ENCODE measurements at regions not wholly inside any gene's neighbourhood (a gene's known extent, or its start where the extent isn't known, plus 50 kb on each side); places are given as distances from the start of the nearest gene placed in this dataset.

GRCh38 chr4:159735281-159736207 lies 632.7 kb downstream of the RAPGEF2 start:
- Histone ChIP-seq H3K27ac (ENCODE audit: low read length) (no peak overlapping the region), H3K27me3 (ENCODE audit: control insufficient read depth, insufficient read depth, low read length) (no peaks in the 10 kb centered on the region), H3K4me1 (ENCODE audit: control insufficient read depth, insufficient read depth, low read length) (no peaks in the 10 kb centered on the region), H3K36me3 (ENCODE audit: control insufficient read depth, insufficient read depth, low read length) (no peaks in the 10 kb centered on the region), H3K4me3 (ENCODE audit: low read depth in 2 of 2, low read length in 2 of 2) (no peak overlapping the region), H3K9me3 (ENCODE audit: control insufficient read depth, insufficient read depth, low read depth, low read length) (no peaks in the 10 kb centered on the region)
- TF ChIP-seq REST (IDR thresholded peaks at IDR 0.05; ENCODE audit: insufficient read depth in 1 of 2, low read depth in 2 of 2, low read length in 1 of 2) (no peak), SIN3A (IDR thresholded peaks at IDR 0.05; ENCODE audit: borderline replicate concordance, insufficient read depth, low read depth, low read length) (no peak), POLR2AphosphoS5 (IDR thresholded peaks at IDR 0.05; ENCODE audit: low read depth, low read length) (no peak), TCF7L2 (IDR thresholded peaks at IDR 0.05; ENCODE audit: low read depth, low read length) (no peak), CTCF (IDR thresholded peaks at IDR 0.05) (no peak)
- intact Hi-C loops (cut with micrococcal nuclease; ENCODE audit: unreplicated experiment) (no loop called here), in situ Hi-C loops (cut with HindIII; ENCODE audit: low pct_unique_long_range_greater_than_20kb, low sequenced_read_pairs) (no loop called here)
- POLR2A ChIA-PET, result no interaction called here
- CTCF ChIA-PET, result no interaction called here
- no TSS peak for BruUV-seq (replicated peaks)
- DNase-seq (ENCODE audit: low read depth, low spot score), result no peak
- no peak for ATAC-seq

- BruUV-seq (replicated peaks), result no TSS peak
- DNase-seq (ENCODE audit: low read depth, low spot score), result no peak
- TF ChIP-seq CTCF (IDR thresholded peaks at IDR 0.05), result no peak
- TF ChIP-seq SIN3A (IDR thresholded peaks at IDR 0.05; ENCODE audit: borderline replicate concordance, insufficient read depth, low read depth, low read length), result no peak
- no peak for TF ChIP-seq POLR2AphosphoS5 (IDR thresholded peaks at IDR 0.05; ENCODE audit: low read depth, low read length)
- TF ChIP-seq TCF7L2 (IDR thresholded peaks at IDR 0.05; ENCODE audit: low read depth, low read length), result no peak
- no peak for TF ChIP-seq REST (IDR thresholded peaks at IDR 0.05; ENCODE audit: insufficient read depth in 1 of 2, low read depth in 2 of 2, low read length in 1 of 2)
- Histone ChIP-seq H3K27ac (ENCODE audit: low read length) (no peak overlapping the region), H3K9me3 (ENCODE audit: control insufficient read depth, insufficient read depth, low read depth, low read length) (no peaks in the 10 kb centered on the region), H3K27me3 (ENCODE audit: control insufficient read depth, insufficient read depth, low read length) (no peaks in the 10 kb centered on the region), H3K4me3 (ENCODE audit: low read depth in 2 of 2, low read length in 2 of 2) (no peak overlapping the region), H3K4me1 (ENCODE audit: control insufficient read depth, insufficient read depth, low read length) (no peaks in the 10 kb centered on the region), H3K36me3 (ENCODE audit: control insufficient read depth, insufficient read depth, low read length) (no peaks in the 10 kb centered on the region)
- ATAC-seq, result no peak
- ChIA-PET POLR2A (no interaction called here), CTCF (interaction anchor here (0.6 kb wide), 1 partner anchor 287 kb away, joined by 4 read pairs; no protein-coding TSS in a partner anchor)
- intact Hi-C loops (cut with micrococcal nuclease; ENCODE audit: unreplicated experiment) (no loop called here), in situ Hi-C loops (cut with HindIII; ENCODE audit: low pct_unique_long_range_greater_than_20kb, low sequenced_read_pairs) (no loop called here)
Measured at GRCh38 chr4:159736411-159736810, 633.5 kb downstream of the RAPGEF2 start.

Data from Panc1 (cell line).